Fibroblast of skin of right quadriceps (primary cell): ENCODE measurements at regions not wholly inside any gene's neighbourhood (a gene's known extent, or its start where the extent isn't known, plus 50 kb on each side); places are given as distances from the start of the nearest gene placed in this dataset.

Experiments used
- DNase-seq: peaks from one replicate; pipeline ENCODE4 v3.0.0-alpha.2; 2013

DNA sequence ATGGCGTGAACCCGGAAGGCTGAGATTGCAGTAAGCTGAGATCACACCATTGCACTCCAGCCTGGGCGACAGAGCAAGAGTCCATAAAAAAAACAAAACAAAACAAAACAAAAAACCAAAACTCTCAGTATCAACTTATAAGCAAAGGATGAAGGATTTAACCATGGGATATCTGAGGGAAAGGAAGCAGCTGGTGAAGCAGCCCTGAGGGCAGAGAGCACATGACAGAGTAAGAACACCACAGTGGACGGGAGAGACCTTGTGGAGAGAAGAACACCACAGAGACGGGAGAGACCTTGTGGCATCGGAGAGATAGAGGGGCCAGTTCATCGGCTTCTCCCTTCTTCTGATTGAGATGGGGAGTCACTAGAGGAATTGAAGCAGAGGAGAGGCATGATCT lies 697.2 kb downstream of the HDGFL1 start:
- no peak for DNase-seq

DNA sequence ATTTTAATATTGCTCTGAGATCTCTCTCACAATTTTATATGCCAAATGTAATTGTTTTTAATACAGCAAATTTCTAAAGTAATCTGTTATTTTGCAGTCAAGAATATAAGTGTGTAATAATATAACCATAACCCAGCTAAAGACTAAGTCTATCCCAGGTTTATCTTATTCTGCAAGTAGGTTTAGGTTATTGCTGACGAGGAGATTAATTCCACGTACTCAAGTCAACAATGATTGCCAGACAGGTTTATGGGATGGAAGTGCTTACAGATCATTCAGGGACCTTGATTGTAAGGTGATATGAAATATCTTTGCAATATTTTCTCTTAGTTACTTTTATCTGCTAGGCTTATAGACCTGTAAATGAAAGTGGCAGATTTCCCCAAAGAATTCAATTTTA lies 698.3 kb downstream of the HDGFL1 start:
- no peak for DNase-seq

DNA sequence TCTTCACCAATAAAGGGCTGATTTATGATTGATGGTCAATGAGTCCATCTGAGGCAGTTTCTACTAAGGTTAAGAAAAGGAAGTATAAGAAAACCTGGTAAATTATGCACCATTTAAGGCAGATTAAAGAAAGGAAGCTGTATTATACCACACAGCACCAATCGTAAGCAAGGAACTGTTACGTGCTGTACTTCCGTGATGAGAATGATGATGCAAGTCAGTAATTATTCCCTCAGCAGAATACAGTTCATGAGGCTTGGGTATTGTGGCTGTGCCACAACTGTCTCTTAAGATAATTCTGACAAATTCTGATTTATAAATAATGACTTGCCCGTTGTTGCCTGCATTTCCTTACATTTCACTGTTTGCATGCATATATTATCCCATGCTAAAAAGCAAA lies 699.0 kb downstream of the HDGFL1 start:
- DNase-seq = no peak

DNA sequence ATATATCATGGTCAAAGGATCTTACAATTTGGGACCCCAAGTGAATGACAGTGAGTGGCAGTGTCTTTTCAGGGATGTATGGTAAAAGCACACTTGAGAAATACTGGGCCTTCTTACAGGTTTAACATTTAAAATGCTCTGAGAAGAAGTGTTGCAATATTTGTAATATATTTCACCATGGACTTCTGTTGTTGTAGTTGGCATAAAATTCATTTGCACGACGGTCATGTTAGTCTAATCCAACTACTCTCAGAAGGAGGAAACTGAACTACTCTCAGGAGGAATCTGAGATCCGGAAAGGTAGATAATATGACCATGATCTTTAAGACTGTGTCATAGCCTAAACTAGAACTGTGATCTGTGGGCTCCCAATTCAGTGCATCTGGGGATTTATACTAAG lies 700.1 kb downstream of the HDGFL1 start:
- DNase-seq = peak; percentile 7

DNA sequence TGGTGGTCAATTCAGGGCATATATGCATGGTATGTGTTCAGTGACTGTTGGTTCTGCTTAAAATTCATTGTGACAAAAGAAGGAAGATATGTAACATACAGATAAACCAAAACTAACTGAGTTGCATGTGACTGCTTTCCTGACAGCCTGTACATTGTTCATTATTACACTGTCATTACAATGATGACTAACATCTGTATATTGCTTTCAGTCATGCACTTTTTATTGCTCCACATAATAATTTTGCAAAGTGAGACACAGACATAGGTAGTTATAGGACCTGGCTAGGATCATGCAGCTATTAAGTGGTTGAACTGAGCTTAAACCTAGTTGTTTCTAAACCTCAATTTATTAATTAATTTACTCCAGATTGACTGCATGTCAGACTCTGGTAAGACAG lies 703.2 kb downstream of the HDGFL1 start:
- DNase-seq = no peak

DNA sequence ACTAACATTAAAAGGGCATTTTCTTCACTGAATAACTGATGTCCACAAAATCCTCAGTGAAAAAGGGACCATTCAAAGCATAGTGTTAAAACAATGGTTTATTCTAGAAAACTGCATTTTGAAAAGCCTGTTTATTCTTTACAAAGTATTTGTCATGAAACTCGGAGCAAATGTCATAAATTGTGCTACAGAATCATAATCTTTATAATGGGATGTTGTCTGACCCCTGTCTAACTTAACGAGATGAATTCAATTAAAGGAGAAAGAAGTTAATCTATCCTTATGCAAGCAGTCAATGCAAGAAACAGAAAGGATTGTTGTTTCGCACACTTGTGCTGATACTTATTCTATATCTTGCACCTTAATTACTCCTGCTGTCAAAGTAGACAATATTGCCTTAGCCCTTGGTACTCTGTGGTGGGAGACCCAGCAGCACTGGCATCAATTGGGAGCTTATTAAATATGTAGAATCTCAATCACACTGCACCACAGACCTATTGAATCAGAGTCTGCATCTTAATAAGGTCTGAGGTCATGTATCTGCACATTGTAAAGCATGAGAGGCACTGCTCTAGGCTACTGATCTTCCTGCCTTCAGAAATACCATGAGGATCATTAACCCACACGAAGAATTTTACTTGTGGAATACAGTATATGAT lies 708.3 kb downstream of the HDGFL1 start:
- DNase-seq = no peak

DNA sequence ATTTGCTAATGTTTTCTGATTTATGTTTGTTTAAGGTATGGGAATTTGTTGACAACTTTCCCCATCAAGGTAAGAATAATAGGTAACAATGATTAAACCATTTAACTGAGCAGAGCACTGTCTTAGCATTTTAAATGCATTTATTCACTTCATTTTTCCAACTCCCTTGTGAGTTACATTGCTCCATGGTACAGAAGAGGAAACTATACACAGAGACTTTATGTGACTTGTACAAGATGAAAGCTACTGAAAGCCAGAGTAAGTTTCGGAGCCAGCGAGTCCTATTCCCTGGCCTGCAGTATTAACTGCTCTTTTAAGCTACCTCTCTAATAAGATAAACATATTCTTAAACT lies 708.8 kb downstream of the HDGFL1 start:
- DNase-seq = no peak

DNA sequence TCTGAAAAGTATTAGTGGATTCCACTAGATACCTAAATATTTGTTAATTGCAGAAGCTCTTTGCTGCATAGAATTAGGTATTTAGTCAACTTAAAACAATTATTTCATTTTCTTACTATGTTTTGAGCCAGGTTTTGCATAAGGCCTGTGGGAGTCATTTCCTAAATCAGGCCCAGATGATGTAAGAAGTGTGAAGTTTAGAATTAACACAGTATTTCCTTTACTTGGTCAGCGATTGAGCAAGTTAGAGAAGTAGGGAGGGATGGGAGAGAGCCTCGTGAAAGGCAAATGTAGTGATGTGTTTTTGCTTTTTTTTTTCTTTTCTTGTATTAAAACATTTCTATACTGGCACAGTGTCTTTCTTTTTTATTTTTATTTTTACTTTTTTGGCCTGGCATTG lies 711.1 kb downstream of the HDGFL1 start:
- peak; percentile 9 for DNase-seq

DNA sequence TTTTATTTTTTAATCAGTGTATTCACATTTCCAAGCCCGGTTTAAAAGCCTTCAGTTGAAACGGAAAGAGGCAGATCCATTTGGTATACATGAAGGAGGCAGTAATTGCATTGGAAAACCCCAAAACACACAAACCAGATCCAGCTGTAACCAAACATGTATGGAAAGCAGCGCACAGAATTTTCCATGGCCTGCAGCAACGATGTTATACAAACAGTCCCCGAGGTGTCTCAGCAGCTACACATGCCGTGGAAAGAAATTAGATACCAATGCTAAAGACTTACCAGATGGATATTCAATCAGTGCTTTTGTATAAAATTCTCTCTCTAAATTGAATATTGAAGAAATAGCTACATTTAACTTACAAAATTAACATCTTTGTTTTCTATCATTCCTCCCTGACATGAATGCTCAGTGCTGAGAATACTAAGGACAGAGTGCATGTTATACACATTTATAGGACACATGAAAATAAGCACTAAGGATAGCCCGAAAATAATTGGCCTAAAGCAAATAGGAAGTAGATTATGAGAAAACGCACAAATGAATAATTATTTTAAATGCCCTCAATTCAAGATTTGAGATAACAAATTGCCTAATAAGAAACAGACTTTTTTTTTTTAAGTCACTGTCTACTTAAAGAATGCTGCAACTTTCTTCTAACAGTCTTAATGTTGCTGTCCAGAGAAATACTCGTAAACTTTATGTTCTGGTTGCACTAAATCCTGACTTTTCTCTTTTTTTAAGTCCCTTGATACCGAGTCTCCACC lies 713.1 kb downstream of the HDGFL1 start:
- peak; percentile 15 for DNase-seq

DNA sequence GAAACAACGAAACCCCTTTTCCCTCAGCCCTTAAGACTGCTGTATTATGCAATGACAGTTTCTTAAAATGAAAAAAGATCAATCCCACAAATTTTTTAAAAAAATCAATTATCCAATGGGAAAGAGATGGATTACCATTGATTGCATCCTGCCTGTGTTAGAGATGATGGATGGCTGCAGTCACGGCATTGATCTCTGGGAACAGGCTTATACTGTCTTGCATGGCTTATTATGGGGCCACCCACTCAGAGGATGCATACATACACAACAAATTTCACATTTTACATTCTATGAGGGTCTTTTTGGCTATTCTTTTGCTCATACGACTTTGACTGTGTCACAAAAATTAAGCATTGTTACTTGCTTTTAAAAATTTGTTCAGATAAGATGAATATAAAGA lies 724.3 kb downstream of the HDGFL1 start:
- DNase-seq = no peak

DNA sequence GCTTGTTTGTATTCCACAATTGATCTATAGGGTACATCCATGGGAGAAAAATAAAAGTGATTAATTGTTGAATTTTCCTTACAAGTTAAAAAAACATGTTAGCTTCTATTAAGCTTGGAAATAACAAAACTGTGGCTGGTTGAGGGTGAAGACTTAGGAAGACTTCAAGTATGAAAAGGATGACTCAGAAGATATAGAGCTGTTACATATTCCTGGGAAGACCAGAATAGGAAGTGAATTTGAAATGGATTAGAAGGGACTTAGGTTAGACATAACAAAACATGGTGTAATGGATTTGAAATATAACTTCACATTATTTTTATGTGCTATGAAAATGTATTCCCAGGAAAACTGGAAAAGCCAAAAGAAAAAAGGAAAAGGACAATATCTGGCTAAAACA lies 732.2 kb downstream of the HDGFL1 start:
- DNase-seq = peak; percentile 3

DNA sequence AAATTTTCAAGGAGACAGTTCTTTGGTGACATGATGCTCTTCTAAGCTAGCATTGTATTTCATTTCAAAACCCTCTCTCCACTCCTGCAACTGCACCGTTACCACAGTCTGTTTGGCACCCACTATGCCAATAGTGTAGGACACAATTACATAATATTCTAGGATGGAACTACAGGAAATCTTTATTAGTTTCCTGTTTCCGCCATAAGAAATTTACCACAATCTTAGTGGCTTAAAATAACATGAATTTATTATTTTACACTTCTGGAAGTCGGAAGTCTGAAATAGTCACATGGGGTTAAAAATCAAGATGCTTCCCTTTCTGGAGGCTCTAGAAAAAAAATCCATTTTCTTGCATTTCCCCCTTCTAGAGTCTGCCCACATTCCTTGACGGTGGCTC lies 733.1 kb downstream of the HDGFL1 start:
- DNase-seq = no peak

DNA sequence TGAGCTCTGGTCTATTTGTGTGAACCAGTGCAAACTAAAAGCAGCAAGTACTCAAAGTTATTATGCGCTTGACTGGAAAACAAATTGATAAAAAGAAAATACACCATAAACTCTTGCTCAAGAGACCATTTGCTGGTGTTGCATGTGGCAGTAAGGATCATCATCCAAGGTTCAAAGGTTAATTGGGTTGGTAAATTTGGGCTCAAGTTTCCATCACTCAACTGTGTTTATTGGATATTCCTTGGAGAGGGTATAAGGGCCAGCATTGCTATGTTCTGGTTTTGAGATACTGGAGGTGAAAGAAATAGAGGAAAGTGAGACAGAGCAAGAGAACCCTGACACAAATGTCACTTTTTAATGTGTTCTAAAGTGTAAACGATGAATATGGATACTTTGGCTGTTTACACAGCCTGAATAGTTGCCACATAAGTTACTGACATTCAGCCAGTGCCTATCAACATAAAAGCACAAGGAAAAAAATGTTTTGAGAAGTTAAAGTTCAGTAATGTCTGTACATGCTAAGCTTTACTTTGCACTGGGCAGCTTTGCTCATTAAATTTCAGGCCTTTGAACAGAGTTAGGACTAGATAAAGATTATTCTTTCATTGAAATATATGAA lies 736.1 kb downstream of the HDGFL1 start:
- DNase-seq = no peak

DNA sequence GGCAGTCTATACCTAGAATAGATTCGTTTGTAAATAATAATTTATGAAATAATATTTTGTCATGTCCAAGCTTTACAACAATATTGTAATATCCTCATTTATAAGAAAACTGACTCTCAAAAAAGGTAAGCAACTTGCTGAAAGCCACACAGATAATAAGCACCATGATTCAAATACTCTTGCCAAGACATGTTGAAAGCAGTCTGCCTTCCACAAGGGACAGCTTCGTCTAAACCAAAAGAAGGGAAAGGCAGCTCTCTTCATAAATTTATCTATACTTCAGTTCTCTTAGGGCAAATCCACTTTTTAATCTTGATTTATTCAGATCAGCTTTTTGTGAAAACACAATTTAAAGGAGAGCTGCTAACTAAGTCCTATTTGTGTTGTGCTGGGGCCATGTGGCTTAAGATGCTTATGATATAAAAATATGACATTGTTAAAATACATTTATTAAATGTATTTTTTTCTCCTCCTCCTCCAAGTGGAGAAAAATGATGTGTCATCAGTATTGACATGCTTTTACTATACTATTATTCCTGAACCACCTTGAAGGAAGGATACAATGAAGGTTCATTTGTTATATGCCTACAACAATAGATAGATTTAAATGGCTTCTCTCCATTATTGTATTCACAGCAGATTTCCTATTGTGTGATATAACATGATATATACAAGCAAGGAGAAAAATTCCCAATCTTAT lies 737.0 kb downstream of the HDGFL1 start:
- no peak for DNase-seq

DNA sequence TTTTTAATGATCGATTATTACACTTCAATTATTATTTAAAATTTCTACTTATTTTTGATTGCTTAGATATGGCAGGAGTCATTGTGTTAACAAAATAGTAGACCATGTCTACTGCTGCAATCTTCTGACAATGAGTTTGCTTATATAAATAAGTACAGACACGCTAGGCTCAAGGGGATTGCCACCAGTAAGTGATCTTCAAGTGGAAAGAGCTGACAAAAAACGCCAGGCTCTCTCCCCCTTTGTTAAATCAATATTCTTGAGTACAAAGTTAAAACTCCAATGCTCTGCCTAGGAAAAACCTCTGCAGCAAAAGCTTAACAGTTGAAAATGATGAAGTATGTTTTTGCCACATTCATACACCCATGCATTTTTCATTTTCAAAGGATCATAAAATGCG lies 738.1 kb downstream of the HDGFL1 start:
- no peak for DNase-seq

DNA sequence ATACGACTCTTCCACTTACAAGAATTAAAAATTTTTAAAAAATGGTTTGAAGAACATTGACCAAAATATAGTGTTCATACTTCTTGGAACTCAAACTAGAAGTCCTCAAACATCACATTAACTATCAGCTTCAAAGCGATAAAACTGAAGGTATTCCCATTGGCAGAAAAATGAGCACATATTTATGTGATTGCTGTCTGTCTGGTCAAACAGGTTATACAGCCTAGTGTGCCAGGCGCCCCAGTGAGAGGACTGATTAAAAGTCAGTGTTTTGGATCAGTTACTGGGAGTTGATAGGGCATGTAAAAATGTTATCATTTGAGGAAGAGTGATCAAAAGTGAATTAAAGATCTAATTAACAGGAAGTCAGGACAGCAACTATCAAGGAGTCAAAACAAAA lies 738.8 kb downstream of the HDGFL1 start:
- DNase-seq = no peak

DNA sequence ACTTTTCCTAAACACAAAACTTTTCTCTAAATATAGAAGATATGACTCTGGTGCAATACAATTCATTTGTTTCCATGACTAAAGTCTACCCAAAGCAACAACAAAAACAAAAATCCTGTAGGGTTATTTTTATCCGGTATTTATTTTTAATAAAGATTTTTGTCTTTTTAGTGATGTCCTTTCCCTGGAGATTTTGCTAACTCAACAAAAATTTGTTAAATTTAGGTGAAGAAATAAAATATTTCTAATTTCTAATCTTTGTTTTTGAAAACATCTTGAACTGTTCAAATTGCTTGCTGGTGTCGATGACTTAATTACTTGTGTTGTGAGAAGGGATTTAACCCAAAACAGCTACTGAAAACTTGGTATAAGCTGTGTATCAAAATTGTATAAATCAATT lies 741.8 kb downstream of the HDGFL1 start:
- no peak for DNase-seq

DNA sequence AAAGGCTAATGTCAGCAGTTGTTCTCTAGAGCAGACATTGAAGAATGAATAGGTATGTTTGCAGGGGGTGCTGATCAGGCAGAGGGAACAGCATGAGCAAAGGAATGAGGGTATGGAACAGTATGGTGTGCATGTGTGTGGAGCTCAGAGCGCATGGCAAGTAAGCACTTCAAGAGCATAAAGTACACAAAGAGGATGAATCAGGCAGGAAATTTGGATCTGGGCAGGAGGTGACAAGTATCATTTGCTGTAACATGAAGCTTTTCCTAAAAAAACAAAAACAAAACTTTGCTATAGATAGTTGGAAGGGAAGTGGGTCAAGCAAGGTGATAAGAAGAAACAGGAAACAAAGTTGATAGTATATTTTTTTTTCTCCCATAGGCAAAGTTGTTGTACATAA lies 746.8 kb downstream of the HDGFL1 start:
- no peak for DNase-seq

DNA sequence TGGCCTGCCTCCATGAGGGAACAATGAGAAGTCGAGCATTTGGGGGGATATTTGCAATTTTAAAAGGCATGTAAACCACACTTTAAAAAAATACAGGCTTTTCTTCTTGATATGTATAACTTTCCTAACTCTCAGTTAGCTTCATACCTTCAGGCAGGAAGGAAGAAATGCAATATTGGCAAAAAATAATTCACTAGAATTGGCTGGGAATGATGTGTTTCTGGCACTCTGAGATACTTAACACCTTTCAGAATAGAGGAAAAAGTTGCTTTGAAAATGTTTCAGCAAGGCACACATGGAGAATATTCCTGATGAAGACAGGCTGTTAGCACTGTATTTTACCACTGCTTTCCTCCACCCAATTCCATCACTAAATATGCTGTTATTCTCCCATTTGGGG lies 747.6 kb downstream of the HDGFL1 start:
- no peak for DNase-seq

DNA sequence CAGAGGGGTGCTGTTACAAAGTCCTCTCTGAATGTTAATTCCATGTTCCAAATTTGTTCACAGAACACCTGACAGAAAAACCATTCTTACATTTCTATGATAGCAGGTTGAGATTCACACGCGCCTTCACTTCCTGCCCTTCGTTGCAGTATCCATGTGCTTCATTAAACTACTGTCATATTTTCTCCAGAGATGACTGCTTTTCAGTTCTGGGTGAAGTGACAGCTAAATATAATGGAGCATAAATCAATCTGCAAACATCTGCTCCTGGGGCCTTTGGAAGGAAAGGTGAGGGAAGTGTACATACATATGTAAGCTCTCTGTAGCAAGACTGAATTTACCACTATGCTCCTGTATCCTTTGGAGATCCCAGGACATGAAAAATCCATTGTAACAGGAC lies 750.2 kb downstream of the HDGFL1 start:
- DNase-seq = no peak

DNA sequence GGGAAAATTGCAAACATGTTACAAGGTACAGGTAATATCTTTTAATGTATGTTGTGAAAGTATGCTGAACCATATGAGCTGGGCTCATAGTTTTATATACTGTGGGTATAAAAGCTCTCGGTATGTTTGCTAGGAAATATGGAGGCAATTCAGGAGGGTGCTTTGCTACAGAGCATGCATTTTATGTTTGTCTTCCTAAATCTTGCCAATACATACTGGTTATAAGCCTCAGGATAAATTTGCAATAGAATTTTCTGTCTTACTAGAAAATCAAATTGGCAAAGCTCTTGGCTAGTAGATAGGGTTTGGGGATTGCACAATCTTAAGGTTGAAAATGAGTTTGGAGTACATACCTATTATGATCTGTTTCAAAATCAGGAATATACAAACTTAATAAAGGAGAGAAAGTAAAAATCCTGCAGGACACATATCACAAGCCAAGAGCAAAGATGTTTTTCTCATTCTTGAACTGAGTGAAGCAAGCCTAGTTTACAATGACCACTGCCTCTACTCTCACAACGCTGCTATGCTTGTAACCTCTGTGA lies 751.2 kb downstream of the HDGFL1 start:
- no peak for DNase-seq

DNA sequence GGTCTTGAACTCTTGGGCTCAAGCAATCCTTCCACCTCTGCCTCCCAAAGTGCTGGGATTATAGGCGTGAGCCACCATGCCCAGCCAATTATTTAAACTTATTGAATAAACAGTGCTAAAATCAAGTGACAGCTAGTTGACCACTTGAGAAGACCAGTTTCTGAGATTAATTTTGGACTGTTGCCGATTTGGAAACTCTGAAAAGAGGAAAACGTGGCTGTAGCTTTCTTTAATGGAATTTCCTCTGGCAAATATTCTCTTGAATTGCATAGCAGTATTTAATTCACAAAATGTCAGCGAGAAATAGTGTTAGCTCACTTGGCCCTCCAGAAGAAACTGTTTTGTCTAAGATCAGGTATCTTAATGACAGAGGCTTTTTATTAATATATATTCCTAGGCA lies 754.5 kb downstream of the HDGFL1 start:
- no peak for DNase-seq

DNA sequence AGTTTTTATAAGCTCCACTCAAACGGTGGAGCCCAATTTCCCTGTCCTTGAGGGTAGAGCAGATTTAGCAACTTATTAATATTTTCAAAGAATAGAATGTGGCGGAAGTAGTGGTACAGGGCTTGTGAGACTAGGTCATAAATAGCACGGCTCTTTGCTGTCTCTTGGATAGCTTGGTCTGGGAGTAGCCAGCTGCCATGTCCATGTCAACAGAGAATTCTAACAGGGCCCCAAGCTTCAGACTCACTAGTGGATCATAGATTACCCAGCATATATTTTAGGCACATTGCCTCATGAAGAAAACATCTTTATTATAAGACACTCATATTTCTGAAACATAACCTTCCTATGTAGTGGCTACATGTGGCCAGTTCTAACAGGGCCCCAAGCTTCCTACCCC lies 755.7 kb downstream of the HDGFL1 start:
- no peak for DNase-seq

DNA sequence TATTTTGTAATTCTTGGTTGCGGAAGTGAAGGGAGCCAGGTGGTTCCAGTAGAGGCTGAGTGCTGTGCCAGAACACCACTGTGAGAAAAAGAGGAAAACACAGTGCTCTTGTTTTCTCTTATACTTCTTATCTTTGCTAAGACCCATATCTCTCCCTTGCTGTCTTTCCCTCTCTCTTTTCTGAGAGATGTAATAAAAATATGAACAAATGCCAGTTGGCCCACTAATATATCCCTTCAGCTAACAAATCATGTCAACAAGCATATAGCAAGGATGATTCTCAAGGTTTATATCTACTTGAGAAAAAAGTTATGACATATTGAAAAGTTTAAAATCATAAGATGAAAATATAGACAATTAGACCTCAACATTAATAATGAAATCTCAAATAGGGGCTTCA lies 758.3 kb downstream of the HDGFL1 start:
- DNase-seq = no peak
